A673 (cell line): ENCODE measurements at regions not wholly inside any gene's neighbourhood (a gene's known extent, or its start where the extent isn't known, plus 50 kb on each side); places are given as distances from the start of the nearest gene placed in this dataset.

Experiments
- BruUV-seq: library from RNA; stranded (reverse); fragments of 400-500 nt; replicated peaks from 2 replicates; lab custom pipeline; 2021; lab: Mats Ljungman, UMichigan
- CTCF ChIA-PET: fragments of 300-600 bp; sonication (Branson Sonifier 250); formaldehyde crosslinking; loops from one replicate; lab custom pipeline; 2022; ENCODE audit warnings: antibody characterized with exemption; lab: Charles Lee
- POLR2A ChIA-PET: fragments of 300-600 bp; sonication (Branson Sonifier 250); formaldehyde crosslinking; loops from one replicate; lab custom pipeline; 2022; ENCODE audit warnings: antibody characterized with exemption; ENCODE audit not compliant: low non-redundant PET; lab: Charles Lee
- DNase-seq: peaks from one replicate; pipeline ENCODE4 v3.0.0-alpha.2; 2015; ENCODE audit warnings: low spot score
- H3K27ac ChIP-seq: fragments of 200-600 bp; sonication (generic); 2 replicates; pipeline ENCODE4 v1.5.1; 2016; ENCODE audit warnings: mixed run types, low read depth, mild to moderate bottlenecking, mixed read lengths, antibody characterized with exemption, low read length; ENCODE audit not compliant: poor library complexity, severe bottlenecking
- H3K27me3 ChIP-seq: fragments of 200-600 bp; sonication (generic); replicated peaks from 2 replicates; pipeline ENCODE4 v1.6.1; 2017; ENCODE audit warnings: mixed run types, low read depth, mild to moderate bottlenecking, mixed read lengths, antibody characterized with exemption, low read length; ENCODE audit not compliant: insufficient read depth, poor library complexity
- H3K36me3 ChIP-seq: fragments of 200-600 bp; sonication (generic); 2 replicates; pipeline ENCODE4 v1.6.1; 2016; ENCODE audit warnings: mixed run types, mild to moderate bottlenecking, mixed read lengths, antibody characterized with exemption, low read length; ENCODE audit not compliant: insufficient read depth, poor library complexity, severe bottlenecking
- H3K4me1 ChIP-seq: fragments of 200-600 bp; sonication (generic); 2 replicates; pipeline ENCODE4 v1.6.1; 2017; ENCODE audit warnings: mixed run types, mild to moderate bottlenecking, mixed read lengths, antibody characterized with exemption, low read length; ENCODE audit not compliant: insufficient read depth, poor library complexity, severe bottlenecking
- H3K4me3 ChIP-seq: fragments of 200-600 bp; sonication (generic); 2 replicates; pipeline ENCODE4 v1.5.1; 2016; ENCODE audit warnings: low read depth, mixed run types, mild to moderate bottlenecking, mixed read lengths, low read length; ENCODE audit not compliant: poor library complexity, severe bottlenecking
- H3K9me3 ChIP-seq: fragments of 200-600 bp; sonication (generic); 2 replicates; pipeline ENCODE4 v1.6.1; 2016; ENCODE audit warnings: mixed run types, low read depth, mild to moderate bottlenecking, mixed read lengths, antibody characterized with exemption, low read length; ENCODE audit not compliant: poor library complexity, severe bottlenecking
- EZH2 ChIP-seq: fragments of 200-600 bp; sonication (generic); IDR thresholded peaks from 2 replicates; pipeline ENCODE4 v1.6.1; 2017; ENCODE audit warnings: borderline replicate concordance, low read depth, mild to moderate bottlenecking, mixed read lengths, antibody characterized with exemption, low read length; ENCODE audit not compliant: poor library complexity, severe bottlenecking
- intact Hi-C: fragments of 100-400 bp; cut with micrococcal nuclease; formaldehyde crosslinking; loops from one replicate; pipeline ENCODE4 v1.10.0; 2022; ENCODE audit not compliant: unreplicated experiment
- TF ChIP-seq, protein P1 (sequence below): fragments of 300-800, 200-600 bp; sonication (generic); conservative IDR thresholded peaks from 2 replicates; pipeline ENCODE4 v1.5.1; 2017; ENCODE audit warnings: low read depth, mild to moderate bottlenecking, antibody characterized with exemption, low read length, moderate library complexity, mixed read lengths

DNA sequence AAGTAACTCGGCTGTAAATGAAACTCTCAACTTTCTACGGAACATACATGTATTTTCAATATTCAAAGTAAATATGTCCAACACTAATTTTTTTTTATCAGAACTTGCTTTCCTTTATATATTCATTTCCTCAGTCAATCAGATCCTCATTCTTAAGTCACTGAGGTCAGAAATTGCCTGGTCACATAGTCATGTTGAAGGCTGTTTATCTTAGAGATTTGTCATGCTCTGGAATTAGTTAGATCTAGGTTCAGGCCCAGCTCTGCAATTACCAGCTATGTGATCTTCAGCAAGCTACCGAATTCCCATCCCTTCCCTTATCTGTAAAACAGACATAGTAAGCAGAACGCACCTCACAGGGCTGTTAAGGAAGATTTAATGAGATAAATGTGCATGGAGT lies 228.8 kb downstream of the SPCS3 start:
- intact Hi-C loops = no loop called here
- no peak overlapping the region for H3K27ac ChIP-seq
- ChIA-PET POLR2A (no interaction called here), CTCF (no interaction called here)
- H3K4me1 ChIP-seq = no peaks in the 10 kb centered on the region
- peaks cover 74% of the 10 kb centered on the region for H3K27me3 ChIP-seq
- no peaks in the 10 kb centered on the region for H3K9me3 ChIP-seq
- TF ChIP-seq EZH2 = no peak
- TF ChIP-seq, protein P1, sequence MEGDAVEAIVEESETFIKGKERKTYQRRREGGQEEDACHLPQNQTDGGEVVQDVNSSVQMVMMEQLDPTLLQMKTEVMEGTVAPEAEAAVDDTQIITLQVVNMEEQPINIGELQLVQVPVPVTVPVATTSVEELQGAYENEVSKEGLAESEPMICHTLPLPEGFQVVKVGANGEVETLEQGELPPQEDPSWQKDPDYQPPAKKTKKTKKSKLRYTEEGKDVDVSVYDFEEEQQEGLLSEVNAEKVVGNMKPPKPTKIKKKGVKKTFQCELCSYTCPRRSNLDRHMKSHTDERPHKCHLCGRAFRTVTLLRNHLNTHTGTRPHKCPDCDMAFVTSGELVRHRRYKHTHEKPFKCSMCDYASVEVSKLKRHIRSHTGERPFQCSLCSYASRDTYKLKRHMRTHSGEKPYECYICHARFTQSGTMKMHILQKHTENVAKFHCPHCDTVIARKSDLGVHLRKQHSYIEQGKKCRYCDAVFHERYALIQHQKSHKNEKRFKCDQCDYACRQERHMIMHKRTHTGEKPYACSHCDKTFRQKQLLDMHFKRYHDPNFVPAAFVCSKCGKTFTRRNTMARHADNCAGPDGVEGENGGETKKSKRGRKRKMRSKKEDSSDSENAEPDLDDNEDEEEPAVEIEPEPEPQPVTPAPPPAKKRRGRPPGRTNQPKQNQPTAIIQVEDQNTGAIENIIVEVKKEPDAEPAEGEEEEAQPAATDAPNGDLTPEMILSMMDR = no peak
- no peak for DNase-seq
- no peak overlapping the region for H3K4me3 ChIP-seq
- no TSS peak for BruUV-seq
- no peaks in the 10 kb centered on the region for H3K36me3 ChIP-seq

DNA sequence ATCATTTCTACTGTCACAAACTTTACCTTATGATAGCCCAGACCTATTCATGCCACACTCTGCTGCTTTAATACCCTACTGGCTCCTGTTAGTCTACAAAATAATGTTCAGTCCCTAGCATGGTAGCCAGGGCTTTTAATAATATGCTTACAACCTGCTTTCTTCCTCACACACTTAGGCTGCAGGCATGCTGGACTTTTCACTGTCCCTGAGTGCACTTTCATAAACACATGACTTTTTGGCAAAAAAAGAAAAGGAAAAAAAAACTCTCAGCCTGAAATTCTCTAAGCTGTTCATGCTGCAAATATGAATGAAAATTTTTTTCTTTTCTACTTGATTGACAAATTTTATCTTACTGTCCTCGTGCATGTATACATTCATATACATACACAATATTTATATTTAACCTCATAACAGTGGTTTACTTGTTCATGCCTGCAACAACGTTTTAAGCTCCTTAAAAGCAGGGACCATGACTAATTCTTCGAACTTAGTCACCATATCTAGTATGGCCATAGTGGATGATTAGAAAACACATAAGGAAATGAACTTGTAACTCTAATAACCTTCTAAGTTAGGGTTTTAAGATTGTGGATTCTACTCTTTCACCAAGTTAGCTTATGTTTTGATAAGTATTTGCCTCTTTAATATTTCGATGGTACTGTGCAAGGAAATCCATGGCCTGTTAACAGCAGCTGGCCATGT lies 229.5 kb downstream of the SPCS3 start:
- intact Hi-C loops = no loop called here
- Histone ChIP-seq H3K4me1 (no peaks in the 10 kb centered on the region), H3K9me3 (no peaks in the 10 kb centered on the region), H3K27ac (no peak overlapping the region), H3K27me3 (peaks cover 68% of the 10 kb centered on the region), H3K36me3 (no peaks in the 10 kb centered on the region), H3K4me3 (no peak overlapping the region)
- BruUV-seq = no TSS peak
- DNase-seq = no peak
- TF ChIP-seq, protein P1 = no peak
- TF ChIP-seq EZH2 = no peak
- CTCF ChIA-PET = no interaction called here
- POLR2A ChIA-PET = no interaction called here

DNA sequence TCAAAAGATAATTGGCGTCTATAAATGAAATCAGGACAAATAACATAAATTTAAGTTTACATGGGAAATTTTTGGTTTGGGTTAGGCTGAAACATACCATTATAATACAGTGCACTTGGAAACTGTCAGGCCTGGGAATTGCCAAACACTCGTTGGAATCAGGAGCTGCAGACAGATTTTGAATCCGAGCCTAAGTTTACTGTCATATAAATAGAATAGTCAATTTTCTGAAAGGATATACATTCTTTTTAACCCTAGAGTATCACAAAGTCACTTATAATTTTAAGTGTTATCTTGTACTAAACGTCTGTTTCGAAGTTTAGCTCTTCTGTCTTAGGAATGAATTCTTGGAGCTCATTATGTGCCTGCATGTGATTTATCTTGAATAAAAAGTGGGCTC lies 234.1 kb downstream of the VEGFC start:
- H3K9me3 ChIP-seq = no peaks in the 10 kb centered on the region
- no peak overlapping the region for H3K27ac ChIP-seq
- intact Hi-C loops = no loop called here
- no peak overlapping the region for H3K4me3 ChIP-seq
- TF ChIP-seq, protein P1 = no peak
- H3K27me3 ChIP-seq = peaks cover 38% of the 10 kb centered on the region
- POLR2A ChIA-PET = no interaction called here
- peaks cover 5% of the 10 kb centered on the region for H3K4me1 ChIP-seq
- H3K36me3 ChIP-seq = no peaks in the 10 kb centered on the region
- no peak for DNase-seq
- CTCF ChIA-PET = no interaction called here
- no TSS peak for BruUV-seq
